GM13977 (cell line): ENCODE measurements at regions not wholly inside any gene's neighbourhood (a gene's known extent, or its start where the extent isn't known, plus 50 kb on each side); places are given as distances from the start of the nearest gene placed in this dataset.

Source experiments
- DNase-seq: peaks from one replicate; pipeline ENCODE4 v3.0.0; 2012; ENCODE audit warnings: low spot score
- CTCF ChIP-seq: IDR thresholded peaks from 2 replicates; pipeline ENCODE4 v1.5.1; 2012; ENCODE audit warnings: mild to moderate bottlenecking, control low read depth; ENCODE audit not compliant: insufficient read depth; ENCODE audit errors: extremely low read depth, missing control alignments
- in situ Hi-C: fragments of 300-500 bp; cut with MboI; formaldehyde crosslinking; loops from one replicate; pipeline ENCODE4 v1.12.0; 2022; ENCODE audit warnings: low sequenced_read_pairs, low pct_unique_long_range_greater_than_20kb, mixed read lengths, inconsistent platforms; ENCODE audit not compliant: unreplicated experiment

- DNase-seq, result no peak
- no peak for TF ChIP-seq CTCF
- in situ Hi-C loops, result no loop called here
Measured at GRCh38 chrX:39766855-39767254, 330.9 kb downstream of the BCOR start.

GRCh38 chrX:39767446-39767845 is 330.3 kb downstream of the BCOR start:
- DNase-seq, result no peak
- in situ Hi-C loops, result no loop called here
- no peak for TF ChIP-seq CTCF

- DNase-seq, result no peak
- no peak for TF ChIP-seq CTCF
- in situ Hi-C loops, result no loop called here
Measured at GRCh38 chrX:39769748-39770147, 328.0 kb downstream of the BCOR start.

GRCh38 chrX:39771089-39771488 is 326.7 kb downstream of the BCOR start:
- TF ChIP-seq CTCF, result no peak
- no peak for DNase-seq
- in situ Hi-C loops, result no loop called here

- DNase-seq, result peak; percentile 24
Measured at GRCh38 chrX:39772057-39772832, 325.5 kb downstream of the BCOR start.

GRCh38 chrX:39773150-39773549 is 324.6 kb downstream of the BCOR start:
- no peak for DNase-seq
- in situ Hi-C loops, result no loop called here
- TF ChIP-seq CTCF, result no peak

More at GRCh38 chrX:39772057-39772832, 325.5 kb downstream of the BCOR start:
- in situ Hi-C loops, result no loop called here
- TF ChIP-seq CTCF, result no peak
